NCI-H524 (cell line): ENCODE measurements at regions not wholly inside any gene's neighbourhood (a gene's known extent, or its start where the extent isn't known, plus 50 kb on each side); places are given as distances from the start of the nearest gene placed in this dataset.

ENCODE experiments used
- DNase-seq, 2 experiments: peaks; one replicate each; lab custom pipeline; 2025; lab: John Stamatoyannopoulos, UW

DNA sequence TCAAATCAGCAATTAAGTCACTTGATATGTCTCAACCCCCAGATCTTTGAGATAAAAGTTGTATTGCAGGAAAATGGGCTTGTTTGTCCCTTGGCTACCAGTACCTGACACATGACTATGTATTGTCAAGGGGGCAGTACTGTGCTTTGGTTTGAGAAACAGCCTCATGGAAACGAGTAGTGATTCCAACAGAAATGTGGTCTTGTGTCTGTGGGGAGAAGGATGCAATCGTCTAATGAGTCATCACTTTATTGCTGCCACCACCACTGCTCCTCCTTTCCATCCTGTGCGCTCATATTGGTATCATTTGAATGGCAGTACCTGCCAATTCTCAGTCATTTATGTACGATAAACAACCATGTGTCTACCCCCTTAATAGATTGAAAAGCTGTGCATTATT, 72.8 kb upstream of the ARHGAP5 start:
- DNase-seq, result no peak

DNA sequence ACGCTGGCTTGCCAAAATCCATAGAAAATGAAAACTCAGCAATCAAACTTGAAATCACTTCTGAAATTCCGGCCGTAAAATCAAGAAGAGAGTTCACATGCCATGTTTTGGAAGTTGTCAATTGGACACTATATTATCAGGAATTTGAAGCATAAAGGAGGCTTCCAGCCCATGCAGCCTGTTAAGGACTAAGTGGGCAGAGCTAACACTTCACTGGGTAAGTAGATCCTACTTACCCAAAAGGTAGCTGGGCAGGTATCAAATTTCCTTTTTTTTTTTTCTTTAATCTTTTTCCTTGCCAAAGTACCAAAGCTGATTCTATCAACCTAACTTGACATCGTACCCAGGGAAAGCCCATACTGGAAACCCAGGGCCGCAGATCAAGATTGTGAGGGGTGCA, 71.5 kb upstream of the ARHGAP5 start:
- no peak for DNase-seq

DNA sequence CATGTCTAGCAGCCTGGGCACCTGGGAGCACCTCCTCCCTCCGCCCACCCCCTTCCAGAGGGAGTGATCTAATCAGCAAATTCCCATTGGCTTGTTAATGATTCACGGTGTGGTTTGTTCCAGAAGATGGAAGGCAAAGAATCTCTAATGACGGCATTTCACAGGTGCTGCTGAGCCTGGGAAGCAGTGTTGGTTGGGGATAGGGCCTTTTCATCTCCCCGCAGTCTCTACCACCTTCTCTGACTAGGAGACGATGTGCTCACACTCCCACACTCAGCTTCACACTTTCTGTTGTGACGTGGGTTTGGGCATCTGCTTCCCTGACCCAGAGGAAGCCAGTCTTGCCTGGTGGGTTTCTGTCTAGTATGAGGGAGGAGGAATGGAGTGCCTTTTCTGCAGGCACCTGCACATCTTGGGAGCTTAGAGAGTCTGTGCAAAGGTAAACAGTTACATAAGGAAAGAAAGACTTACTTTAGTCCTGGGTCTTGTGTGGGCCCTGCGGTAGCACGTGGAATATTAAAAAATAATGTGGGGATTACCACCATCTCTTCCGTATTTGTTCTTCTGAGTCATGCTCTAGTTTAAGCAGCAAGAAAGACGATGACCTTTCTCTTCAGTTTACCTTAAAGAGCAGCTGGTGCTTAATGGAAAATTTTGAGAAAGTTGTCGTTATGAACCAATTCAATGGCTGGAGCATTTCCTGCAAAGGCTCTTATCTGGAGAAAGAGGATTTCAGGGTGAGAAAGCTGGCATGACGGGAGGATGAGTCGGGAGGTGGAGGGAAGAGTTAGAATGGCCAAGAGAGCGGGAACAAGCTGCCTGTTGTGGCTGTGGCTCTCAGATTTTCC, 70.6 kb upstream of the ARHGAP5 start:
- DNase-seq, result no peak

DNA sequence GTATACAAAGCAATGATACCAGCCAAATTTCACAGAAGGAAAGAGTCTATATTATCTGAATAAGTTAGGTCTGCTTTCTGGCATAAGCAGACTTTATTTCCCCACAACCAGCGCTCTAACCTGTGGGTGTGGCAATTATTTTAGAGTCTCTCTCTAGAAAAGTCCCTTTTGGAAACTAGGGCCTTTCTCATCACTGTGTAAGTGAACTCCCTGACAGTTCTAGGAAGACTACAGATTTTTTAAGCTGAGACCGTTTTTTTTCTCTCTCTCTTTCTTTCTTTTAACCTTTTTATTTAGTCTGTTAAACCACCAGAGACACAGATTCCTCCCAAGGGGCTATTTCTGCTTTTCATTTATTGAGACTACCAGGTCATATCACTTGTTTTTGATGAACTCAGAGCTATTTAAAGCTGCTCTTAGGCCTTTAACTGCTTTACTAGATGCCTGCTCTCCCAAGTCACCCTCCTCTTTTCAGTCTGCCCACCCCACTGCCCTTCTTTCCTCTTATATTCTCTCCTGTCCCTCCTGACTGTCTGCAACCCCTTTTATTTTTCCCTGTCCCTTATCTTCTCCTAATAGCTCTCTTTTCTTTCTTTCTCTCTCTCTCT, 69.2 kb upstream of the ARHGAP5 start:
- DNase-seq, result no peak

DNA sequence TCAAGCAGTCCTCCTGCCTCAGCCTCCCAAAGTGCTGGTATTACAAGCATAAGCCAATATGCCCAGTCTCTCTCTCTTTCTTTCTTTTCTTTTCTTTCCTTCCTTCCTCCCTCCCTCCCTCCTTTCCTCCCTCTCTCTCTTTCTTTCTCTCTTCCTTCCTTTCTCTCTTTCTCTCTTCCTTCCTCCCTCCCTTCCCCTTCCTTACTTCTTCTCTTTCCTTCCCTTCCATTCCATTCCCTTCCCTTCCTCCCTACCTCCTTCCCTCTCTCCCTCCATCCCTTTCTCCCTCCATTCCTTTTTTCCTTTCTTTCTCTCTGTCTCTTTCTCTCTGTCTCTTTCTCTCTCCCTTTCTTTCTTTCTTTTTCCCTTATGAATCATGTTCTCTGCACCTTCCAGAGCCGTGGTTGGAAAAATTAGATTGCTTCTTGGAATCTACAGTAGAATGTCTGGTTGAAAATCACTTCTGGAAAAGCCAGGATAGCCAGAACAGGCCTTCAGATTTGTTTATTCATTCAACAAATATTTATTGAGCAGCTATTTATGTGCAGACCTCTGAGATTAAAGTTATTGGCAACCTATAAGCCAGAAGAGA, 68.4 kb upstream of the ARHGAP5 start:
- DNase-seq, result no peak

DNA sequence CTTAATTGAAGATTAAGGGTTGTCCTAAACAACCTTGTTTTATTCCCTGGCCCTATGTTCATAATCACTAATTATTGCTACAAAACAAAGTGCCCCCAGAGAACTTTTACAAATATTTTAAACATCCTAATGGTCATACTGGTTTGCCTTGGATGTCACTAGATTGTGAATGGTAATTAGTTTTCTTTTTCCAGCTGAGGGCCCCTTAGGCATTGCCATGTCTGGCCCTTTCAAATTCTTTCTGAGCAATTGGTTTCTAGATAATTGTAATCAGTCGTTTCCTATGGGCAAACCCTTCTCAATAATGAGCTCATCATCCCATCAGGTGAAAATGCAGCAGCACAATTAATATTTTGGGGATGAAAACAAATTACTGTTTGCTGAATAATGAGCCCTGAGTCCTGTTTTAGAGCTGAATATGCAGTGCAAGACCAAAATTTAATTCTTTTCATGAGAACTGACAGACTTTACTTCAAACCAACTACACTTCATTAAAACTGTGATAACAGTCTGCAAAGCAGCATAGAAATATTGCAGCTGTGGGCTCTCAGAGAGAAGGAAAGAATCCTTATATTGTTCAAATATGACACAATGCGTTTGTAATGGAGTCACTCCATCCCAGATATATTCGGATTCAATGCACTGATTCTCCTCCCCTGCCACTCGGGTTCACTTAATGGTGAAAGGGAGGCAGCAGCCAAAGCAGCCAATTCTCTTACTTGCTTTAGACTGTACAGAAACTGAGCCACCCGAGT, 67.7 kb upstream of the ARHGAP5 start:
- DNase-seq, result no peak

DNA sequence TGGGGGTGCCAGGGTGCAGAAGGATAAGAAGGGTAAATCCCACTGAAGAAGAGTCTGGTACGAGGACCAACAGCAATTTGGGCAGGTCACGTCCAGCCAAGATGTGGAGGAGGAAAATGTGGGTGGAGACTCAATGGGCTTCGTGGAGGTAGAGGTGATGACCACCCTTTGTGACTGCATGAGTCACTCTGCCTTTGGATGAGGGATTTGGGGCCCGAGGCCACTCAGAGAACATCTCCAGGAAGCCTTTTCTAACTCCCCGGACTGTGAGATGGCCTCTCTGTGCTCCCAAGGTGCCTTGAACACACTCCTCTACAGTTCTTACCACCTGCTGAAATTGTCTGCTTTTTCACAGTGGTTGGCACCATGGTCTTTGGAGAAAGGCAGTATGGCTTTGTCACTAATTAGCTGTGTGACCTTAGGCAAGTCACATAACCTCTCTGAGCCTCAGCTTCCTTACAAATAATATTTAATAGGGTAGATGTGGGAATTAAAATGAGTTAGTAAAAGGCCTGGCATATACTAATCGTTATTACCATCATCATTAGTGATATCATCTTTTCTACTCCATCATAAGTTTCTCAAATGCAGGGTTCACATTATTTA, 67.0 kb upstream of the ARHGAP5 start:
- DNase-seq, result no peak

DNA sequence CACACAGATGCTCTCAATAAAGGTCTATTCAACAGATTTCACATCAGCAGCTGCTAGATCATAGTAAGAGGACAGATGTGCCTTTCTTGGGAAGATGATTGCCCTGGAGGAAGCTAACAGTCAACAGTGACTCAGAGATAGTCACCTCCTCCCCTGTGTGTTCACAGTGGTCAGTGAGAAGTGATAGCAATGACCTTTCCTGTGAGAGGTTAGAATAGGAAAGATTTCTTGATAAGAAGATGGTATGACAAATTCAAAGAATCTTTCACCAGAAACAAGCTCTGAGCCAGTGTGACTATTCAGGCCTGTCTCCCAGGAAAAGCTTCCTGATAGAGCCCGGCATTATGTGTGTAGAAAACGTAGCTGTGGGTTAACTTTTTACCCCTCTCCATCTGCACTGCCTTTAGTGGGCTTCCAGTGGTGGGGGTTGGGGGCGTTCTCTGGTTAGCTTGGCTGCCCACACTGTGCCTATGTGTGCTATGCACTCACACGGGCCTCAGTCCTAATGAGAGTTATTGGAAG, 66.4 kb upstream of the ARHGAP5 start:
- no peak for DNase-seq

DNA sequence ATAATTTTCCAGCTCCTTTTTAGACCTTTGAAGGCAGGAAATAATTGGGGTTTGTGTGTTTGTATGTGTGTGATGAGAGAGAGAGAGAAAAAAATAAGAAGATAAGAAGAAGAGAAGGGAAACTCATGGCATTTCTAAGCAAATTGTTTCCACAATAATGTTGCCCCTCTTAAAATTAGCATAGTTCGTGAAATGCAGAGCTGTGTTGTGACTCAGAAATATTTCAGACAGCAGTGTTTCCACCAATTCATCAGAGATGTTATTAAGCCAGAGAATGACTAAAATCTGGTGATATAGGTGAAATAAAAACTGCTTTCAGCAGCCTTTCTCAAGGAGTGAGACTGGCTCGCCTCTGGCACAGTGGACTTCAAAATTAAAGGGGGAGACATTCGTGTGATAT, 65.9 kb upstream of the ARHGAP5 start:
- no peak for DNase-seq

DNA sequence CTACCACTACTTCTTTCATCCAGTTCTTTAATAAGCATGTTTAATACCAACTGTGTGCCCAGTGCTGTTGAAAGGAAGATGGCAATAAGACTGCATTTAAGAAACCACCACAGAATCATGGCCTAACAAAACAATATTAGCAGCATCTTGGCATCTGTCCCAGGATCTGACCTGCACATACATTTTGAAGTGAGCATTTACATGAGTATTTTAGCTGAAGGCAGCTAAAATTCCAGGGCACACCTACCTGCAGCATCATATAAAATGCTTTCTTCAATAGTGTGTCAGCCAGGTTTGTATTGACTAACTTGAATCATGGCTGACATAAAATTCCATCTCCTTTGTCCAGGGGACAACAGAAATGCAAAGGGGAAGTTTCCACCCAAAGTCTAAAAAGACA, 65.0 kb upstream of the ARHGAP5 start:
- no peak for DNase-seq

DNA sequence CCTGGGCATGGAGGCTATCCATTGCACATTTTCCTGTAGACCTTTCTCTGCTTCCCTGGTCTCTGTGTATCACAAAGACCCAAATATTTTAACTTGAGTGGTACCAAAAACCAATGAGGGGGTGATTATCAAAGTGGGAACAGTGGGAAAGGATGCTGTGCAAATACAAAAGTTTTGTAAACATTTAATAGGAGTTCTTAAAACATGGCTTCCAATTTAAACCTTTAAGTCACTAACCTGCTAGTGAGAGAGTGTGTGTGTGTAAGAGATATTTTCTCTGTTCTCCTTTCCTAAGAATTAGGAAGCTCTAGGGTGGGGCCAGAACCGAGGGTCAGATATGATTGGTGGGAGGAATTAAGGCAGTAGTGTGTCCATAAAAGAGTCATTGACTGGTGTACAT, 64.5 kb upstream of the ARHGAP5 start:
- DNase-seq, result no peak

DNA sequence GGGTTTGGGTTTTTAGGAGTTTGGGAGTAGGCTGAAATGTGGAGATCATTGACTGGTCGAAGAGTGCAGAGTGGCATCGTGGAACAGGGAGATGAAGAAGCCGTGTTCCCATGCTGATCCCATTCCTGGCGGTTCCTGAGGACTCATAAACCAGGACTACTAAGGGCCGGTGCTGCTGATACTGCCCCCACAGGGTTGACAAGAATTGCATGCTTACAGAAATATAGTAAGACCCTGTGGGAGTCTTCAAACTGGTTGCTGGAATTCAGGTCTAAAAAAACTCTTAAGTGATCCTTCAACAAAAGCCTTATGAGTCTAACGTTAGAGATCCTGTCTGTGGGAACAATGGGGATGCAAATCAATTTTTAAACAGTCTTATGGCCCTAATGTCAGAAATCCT, 64.0 kb upstream of the ARHGAP5 start:
- DNase-seq, result peak in 1 of 2 experiments; percentile 18

DNA sequence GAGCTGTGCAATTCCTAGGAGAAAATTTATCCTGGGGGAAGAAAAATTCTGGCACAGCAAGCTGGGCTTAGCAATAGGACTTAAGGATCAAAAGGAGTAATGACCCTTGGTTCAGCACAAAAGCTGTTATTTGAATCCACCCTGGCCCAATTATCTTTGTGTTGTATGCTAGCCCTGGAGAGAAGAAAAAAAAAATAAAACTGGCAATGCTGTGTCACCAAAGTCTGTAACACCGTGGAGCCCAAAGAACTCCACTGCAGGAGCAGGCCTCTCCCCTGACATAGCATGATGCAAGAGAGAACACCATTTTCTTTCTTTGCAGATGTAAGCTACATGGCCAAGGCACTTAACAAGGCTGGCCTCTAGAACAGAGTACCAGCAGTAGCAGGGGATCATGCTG, 63.0 kb upstream of the ARHGAP5 start:
- DNase-seq, result no peak

DNA sequence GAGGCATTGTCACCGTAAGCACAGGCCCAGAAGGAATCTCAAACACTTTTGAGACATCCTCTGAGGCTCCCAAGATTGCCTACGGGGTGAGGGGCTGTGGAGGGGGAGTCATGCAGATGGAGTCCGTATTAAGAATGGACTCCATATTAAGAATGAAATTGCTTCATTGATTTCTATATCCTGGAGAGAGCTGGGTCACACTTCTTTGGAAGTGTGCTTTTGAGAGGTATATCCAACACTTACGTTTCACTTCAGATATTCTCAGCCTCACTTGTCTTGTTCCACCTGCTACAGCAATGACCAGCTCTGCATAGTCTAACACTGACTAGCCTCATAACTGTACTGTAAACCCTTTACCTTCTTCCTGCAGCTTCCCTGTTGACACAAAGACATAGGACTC, 62.6 kb upstream of the ARHGAP5 start:
- no peak for DNase-seq

DNA sequence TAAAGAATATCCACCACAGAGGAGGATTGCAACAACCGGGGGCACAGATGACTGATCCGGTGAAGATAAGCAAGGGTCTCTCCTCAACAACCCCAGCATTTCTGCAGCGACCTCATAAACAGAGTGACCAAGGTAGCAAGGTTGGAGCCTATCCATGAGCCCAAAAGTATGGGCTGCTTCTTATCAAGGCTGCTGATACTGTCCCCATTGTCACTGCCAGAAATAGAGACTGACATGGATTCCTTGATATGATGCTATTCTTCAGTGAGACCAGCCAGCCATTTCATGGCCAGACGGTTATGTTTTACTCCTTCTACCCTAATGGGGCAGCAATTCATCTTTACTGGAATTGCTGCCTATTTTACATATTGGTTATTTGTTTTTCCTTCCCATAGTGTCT, 61.9 kb upstream of the ARHGAP5 start:
- DNase-seq, result no peak

DNA sequence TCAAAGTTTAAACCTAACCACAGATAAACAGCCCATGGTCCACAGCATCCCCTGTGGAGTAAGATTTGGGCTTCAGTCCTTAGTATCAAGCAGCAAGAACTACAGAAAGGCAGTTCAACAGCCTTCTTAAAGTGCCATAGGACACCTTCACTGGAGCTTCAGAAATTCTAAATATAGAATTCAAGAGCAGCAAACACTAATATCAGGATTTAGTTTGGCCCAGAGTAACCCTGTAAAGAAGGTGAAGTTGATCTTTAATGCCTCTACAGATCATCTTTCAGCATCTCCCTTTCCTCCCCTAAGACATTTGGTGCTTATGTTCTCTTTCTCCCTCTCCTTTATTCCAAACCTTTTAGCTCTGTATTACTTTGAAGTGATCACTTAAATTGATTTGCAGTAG, 59.5 kb upstream of the ARHGAP5 start:
- DNase-seq, result peak in 1 of 2 experiments; percentile 53

DNA sequence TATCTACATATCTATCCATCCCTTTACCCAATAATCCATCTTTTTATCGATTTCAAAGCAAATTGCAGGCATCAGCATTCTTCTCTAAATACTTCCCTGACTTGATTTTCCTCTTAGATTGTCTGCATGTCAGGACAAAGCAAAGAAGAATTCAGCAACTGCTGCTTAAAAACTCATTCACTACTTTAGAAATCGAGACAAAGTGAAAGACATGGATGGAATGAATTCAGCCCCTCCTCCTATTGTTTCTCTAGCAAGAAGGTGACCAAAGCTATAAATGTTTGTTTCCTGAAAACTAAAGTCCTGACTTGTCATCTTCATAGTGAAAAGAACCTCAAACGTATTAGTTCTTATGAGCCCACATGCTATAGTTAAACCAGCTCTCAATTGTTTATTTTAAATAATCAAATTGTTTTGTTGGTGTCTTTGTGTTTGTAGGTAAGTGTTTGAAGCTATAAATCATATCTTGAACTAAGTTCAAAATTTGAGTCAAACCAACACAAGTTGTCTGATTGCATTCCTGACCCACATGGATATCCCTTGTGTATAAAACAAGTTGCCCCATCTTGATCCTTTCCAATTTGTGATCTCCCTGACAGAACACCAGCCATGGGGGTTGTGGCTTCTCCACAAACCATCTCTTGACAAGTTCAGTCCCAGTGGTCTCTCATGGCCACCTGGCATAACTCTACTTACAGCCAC, 58.6 kb upstream of the ARHGAP5 start:
- DNase-seq, result no peak

DNA sequence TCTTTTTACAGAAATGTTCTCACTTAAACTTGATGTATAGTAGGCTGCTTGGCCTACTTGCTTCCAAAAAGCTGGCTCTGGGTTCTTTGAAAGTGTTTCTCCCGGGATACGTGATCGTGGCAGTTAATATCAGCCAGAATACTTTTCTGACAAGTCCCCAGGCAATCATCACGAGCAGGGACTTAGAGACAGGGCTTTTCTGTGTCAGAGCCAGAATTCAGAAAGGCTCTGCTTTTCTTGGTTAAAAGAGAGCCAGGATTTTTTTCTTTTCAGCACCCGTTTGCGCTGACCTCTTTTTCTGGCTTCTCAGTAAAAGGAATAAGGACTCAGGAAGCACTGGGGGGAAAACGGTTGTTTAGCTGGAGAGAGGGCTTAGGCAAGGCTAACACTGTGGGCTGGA, 57.8 kb upstream of the ARHGAP5 start:
- DNase-seq, result no peak

DNA sequence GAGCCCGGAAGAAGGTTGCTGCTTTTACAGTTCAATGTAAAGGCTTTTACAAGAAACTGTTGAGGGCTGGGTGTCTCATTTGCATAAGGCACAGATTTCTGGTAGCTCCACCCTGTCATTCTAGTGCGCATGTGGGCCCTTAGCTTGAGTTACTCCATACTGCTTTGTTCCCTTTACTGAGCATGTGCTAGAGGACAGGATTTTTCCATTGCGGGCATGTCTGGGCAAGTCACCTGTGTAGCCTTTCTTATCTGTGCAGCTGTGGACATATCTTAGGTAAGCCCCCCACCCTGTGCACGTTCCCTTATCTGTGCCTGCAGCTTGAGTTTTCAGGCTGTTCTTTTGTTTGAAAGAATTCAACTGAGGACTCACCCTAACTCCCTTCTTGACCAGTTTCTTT, 56.2 kb upstream of the ARHGAP5 start:
- DNase-seq, result no peak

DNA sequence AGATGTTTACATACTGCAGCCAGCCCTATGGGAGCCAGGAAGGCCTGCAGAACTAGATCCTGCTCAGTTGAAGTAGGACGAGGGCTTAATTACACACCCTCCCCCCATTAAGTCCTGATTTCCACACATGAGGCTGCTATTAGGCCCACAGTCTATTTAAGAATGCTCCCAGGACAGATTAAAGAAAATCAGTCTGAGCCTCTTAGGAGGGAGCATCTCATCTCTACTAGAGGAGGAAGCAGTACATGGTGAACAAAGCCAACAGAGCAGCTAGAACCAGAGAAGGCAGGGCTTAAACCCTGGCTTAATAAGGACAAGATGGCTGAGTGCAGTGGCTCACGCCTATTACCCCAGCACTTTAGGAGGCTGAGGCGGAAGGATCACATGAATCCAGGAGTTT, 55.8 kb upstream of the ARHGAP5 start:
- no peak for DNase-seq

DNA sequence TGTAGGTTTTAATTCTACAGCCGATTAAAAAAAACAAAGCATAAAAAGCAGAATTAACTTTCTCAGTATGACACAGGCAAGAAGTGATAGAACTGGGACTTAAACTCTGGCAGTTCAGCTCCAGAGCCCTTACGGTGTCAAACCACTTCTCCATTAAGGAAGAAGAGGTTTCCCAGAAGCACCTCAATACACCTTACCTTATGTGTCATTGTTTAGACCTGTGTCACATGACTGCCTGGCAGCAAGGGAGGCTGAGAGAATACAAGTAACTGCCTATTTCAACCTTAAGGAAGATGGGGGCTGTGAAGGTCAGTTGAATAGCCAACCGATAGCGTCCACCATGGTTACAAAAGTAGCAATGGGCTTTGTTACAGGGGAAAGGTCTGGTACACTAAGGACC, 54.6 kb upstream of the ARHGAP5 start:
- no peak for DNase-seq
